Endothelial cell of umbilical vein (primary cell): ENCODE measurements at regions not wholly inside any gene's neighbourhood (a gene's known extent, or its start where the extent isn't known, plus 50 kb on each side); places are given as distances from the start of the nearest gene placed in this dataset.

Source experiments
- BruUV-seq: library from RNA; stranded (reverse); fragments of 400-500 nt; replicated peaks from 2 replicates; lab custom pipeline; 2021; lab: Mats Ljungman, UMichigan
- CTCF ChIA-PET: fragments of 300-600, 350-600 bp; sonication (Branson Sonifier 250); formaldehyde crosslinking; loops from one replicate; lab custom pipeline; 2021; ENCODE audit warnings: antibody characterized with exemption, inconsistent platforms; lab: Charles Lee
- POLR2A ChIA-PET: fragments of 300-600, 350-600 bp; sonication (Branson Sonifier 250); formaldehyde crosslinking; loops from one replicate; lab custom pipeline; 2021; ENCODE audit warnings: antibody characterized with exemption, inconsistent platforms; lab: Charles Lee
- DNase-seq: peaks from one replicate; pipeline ENCODE4 v3.0.0-alpha.2; 2011; ENCODE audit warnings: low read depth, low spot score
- FAIRE-seq: peaks from 2 replicates; lab custom pipeline; 2011; peaks lifted over from hg19 to GRCh38; lab: Jason Lieb, UNC
- H2AFZ ChIP-seq: 2 replicates; pipeline ENCODE4 v1.6.0; 2012; ENCODE audit warnings: low read depth, low read length, control low read depth, inconsistent platforms
- H3K27ac ChIP-seq: 2 replicates; pipeline ENCODE4 v1.5.1; 2011; ENCODE audit warnings: low read depth, mild to moderate bottlenecking, control low read depth, low read length, moderate library complexity; ENCODE audit not compliant: insufficient read depth
- H3K27me3 ChIP-seq, 2 experiments: 2 replicates each; pipeline versions ENCODE4 v1.6.0 to v1.6.1; 2011; ENCODE audit warnings: low read length in 2 of 2, mixed read lengths in 1 of 2; ENCODE audit not compliant: control insufficient read depth in 2 of 2, insufficient read depth in 2 of 2
- H3K36me3 ChIP-seq, 2 experiments: 2 replicates in 1 of 2; 3 replicates in 1 of 2; pipeline ENCODE4 v1.5.1; 2011; ENCODE audit warnings: low read length in 2 of 2, mild to moderate bottlenecking in 1 of 2, moderate library complexity in 1 of 2; ENCODE audit not compliant: control insufficient read depth in 2 of 2, insufficient read depth in 2 of 2; ENCODE audit errors: extremely low read depth in 1 of 2
- H3K4me1 ChIP-seq: 3 replicates; pipeline ENCODE4 v1.5.1; 2011; ENCODE audit warnings: mild to moderate bottlenecking, low read length; ENCODE audit not compliant: control insufficient read depth, insufficient read depth; ENCODE audit errors: extremely low read depth
- H3K4me2 ChIP-seq: 2 replicates; pipeline ENCODE4 v1.6.1; 2011; ENCODE audit warnings: low read length, control low read depth, mixed read lengths; ENCODE audit not compliant: insufficient read depth
- H3K4me3 ChIP-seq, 3 experiments: fragments of 200-600 bp in 1 of 3; sonication (generic), shearing (Covaris generic) in 1 of 3; replicated peaks in 1 of 3; 2 replicates each; pipeline ENCODE4 v1.5.1; 2011 to 2016; ENCODE audit warnings: control low read depth in 3 of 3, low read length in 3 of 3, mild to moderate bottlenecking in 2 of 3, inconsistent platforms in 1 of 3, low read depth in 1 of 3, moderate library complexity in 1 of 3; ENCODE audit not compliant: insufficient read depth in 1 of 3
- H3K79me2 ChIP-seq: 2 replicates; pipeline ENCODE4 v1.6.0; 2012; ENCODE audit warnings: low read length, inconsistent platforms; ENCODE audit not compliant: control insufficient read depth, insufficient read depth
- H3K9ac ChIP-seq: replicated peaks from 2 replicates; pipeline ENCODE3; 2011; ENCODE audit warnings: low read length, control low read depth; ENCODE audit not compliant: insufficient read depth; ENCODE audit errors: extremely low read depth
- H3K9me1 ChIP-seq: replicated peaks from 3 replicates; pipeline ENCODE4 v1.6.0; 2011; ENCODE audit warnings: mild to moderate bottlenecking, low read length; ENCODE audit not compliant: control insufficient read depth, insufficient read depth; ENCODE audit errors: extremely low read depth
- H3K9me3 ChIP-seq: replicated peaks from 2 replicates; pipeline ENCODE4 v1.5.1; 2012; ENCODE audit warnings: low read length, inconsistent platforms; ENCODE audit not compliant: control insufficient read depth, insufficient read depth
- H4K20me1 ChIP-seq: replicated peaks from 2 replicates; pipeline ENCODE3; 2011; ENCODE audit warnings: mild to moderate bottlenecking, low read length; ENCODE audit not compliant: control insufficient read depth, insufficient read depth; ENCODE audit errors: extremely low read depth
- CTCF ChIP-seq, 2 donors: IDR thresholded peaks; 1 replicate in 1 of 2; 2 replicates in 1 of 2; pipeline ENCODE4 v1.5.1; 2011; ENCODE audit warnings: low read length in 2 of 2, mild to moderate bottlenecking in 2 of 2, moderate library complexity in 2 of 2, control low read depth in 1 of 2, inconsistent platforms in 1 of 2, low read depth in 1 of 2; ENCODE audit not compliant: insufficient read depth in 1 of 2; ENCODE audit errors: extremely low read depth in 1 of 2
- EZH2 ChIP-seq: IDR thresholded peaks from 2 replicates; pipeline ENCODE4 v1.6.1; 2012; ENCODE audit warnings: borderline replicate concordance, low read depth, mild to moderate bottlenecking, moderate library complexity, low read length, inconsistent platforms; ENCODE audit not compliant: severe bottlenecking
- FOS ChIP-seq: IDR thresholded peaks from 2 replicates; pipeline ENCODE4 v1.6.1; 2011; ENCODE audit warnings: mild to moderate bottlenecking, low read length, moderate library complexity, borderline replicate concordance; ENCODE audit not compliant: insufficient read depth
- GATA2 ChIP-seq: IDR thresholded peaks from 2 replicates; pipeline ENCODE4 v1.7.0; 2011; ENCODE audit warnings: low read depth, mild to moderate bottlenecking, moderate library complexity, mixed read lengths, low read length; ENCODE audit not compliant: insufficient read length, insufficient read depth
- JUN ChIP-seq: IDR thresholded peaks from 2 replicates; pipeline ENCODE4 v1.6.1; 2011; ENCODE audit warnings: borderline replicate concordance, low read depth; ENCODE audit not compliant: insufficient read length, insufficient read depth
- MAX ChIP-seq: IDR thresholded peaks from 2 replicates; pipeline ENCODE4 v1.6.1; 2011; ENCODE audit not compliant: insufficient read depth, insufficient read length
- MYC ChIP-seq: IDR thresholded peaks from one replicate; pipeline ENCODE4 v1.6.1; 2011; ENCODE audit warnings: mild to moderate bottlenecking, low read depth, low read length
- POLR2A ChIP-seq: IDR thresholded peaks from 2 replicates; pipeline ENCODE4 v1.6.1; 2012; ENCODE audit warnings: low read depth, mild to moderate bottlenecking, control low read depth, low read length
- POLR2AphosphoS5 ChIP-seq: IDR thresholded peaks from 2 replicates; pipeline ENCODE4 v1.6.1; 2012; ENCODE audit warnings: low read depth, mild to moderate bottlenecking, control low read depth, low read length, moderate library complexity; ENCODE audit not compliant: insufficient read depth
- dilution Hi-C: fragments of 300-500 bp; cut with MboI; formaldehyde crosslinking; loops from one replicate; pipeline ENCODE4 v1.15.0; 2019; ENCODE audit warnings: low sequenced_read_pairs; ENCODE audit not compliant: extremely low pct_ligation_motif_present
- intact Hi-C: fragments of 100-400 bp; cut with micrococcal nuclease; formaldehyde crosslinking; loops from one replicate; pipeline ENCODE4 v1.10.0; 2022

DNA sequence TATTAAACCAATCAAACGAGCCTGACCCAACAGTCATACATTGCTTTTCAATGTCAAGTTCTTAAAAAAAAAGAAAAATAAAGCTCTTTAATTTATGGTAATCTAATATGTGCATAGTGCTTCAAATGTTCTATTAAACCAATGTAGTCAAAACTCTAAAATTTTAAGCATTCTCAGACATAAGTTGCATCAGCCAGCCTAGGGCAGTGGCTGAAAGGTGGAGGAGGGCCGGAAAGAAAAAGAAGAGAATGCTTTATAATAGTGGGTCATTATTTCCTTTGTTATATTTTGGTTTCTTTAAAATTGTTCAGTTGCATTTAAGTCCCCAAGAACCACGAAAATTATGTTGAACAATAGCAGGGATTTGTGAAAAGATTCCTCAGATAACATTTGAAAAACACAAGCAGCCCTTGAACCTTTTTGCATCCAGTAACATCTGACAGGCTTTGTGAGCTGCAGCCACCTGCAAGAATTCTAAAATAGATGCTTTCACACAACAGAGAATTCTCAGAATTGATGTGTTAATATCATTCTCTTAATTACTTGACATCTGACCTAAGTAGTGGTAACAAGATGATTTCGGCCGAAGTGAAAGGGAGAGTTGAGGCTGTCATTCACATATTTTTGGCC is 252.1 kb downstream of the CDCA7 start:
- no TSS peak for BruUV-seq
- no peaks in the 10 kb centered on the region for H3K9me1 ChIP-seq
- H3K9me3 ChIP-seq, result no peaks in the 10 kb centered on the region
- no peak overlapping the region for H3K4me3 ChIP-seq
- H3K27me3 ChIP-seq, result peaks cover 2 to 9% of the 10 kb centered on the region in 2 experiments
- H3K36me3 ChIP-seq, result no peaks in the 10 kb centered on the region
- ChIA-PET CTCF (no interaction called here), POLR2A (no interaction called here)
- H4K20me1 ChIP-seq, result no peaks in the 10 kb centered on the region
- no peaks in the 10 kb centered on the region for H3K4me1 ChIP-seq
- FAIRE-seq (no peak), DNase-seq (no peak)
- no peak overlapping the region for H3K9ac ChIP-seq
- no peaks in the 10 kb centered on the region for H3K79me2 ChIP-seq
- TF ChIP-seq JUN, result no peak
- dilution Hi-C loops (no loop called here), intact Hi-C loops (no loop called here)
- no peak overlapping the region for H2AFZ ChIP-seq
- no peak overlapping the region for H3K4me2 ChIP-seq
- no peak overlapping the region for H3K27ac ChIP-seq

- H3K4me1 ChIP-seq, result no peaks in the 10 kb centered on the region
- no peak for DNase-seq
- TF ChIP-seq GATA2 (no peak), POLR2AphosphoS5 (no peak), MYC (no peak), EZH2 (no peak), FOS (no peak), POLR2A (no peak), JUN (no peak), CTCF (IDR thresholded peaks at IDR 0.05; ENCODE audit: extremely low read depth in 1 of 2, insufficient read depth in 1 of 2, low read depth in 1 of 2, low read length in 2 of 2) (no peak), MAX (no peak)
- H3K4me3 ChIP-seq, result no peak overlapping the region
- no TSS peak for BruUV-seq
- dilution Hi-C loops, result no loop called here
- no peak overlapping the region for H3K27ac ChIP-seq
- ChIA-PET POLR2A (no interaction called here), CTCF (no interaction called here)
- no peaks in the 10 kb centered on the region for H4K20me1 ChIP-seq
- H3K79me2 ChIP-seq, result no peaks in the 10 kb centered on the region
- no peaks in the 10 kb centered on the region for H3K9me1 ChIP-seq
- no peak overlapping the region for H3K4me2 ChIP-seq
- peaks cover 2 to 9% of the 10 kb centered on the region in 2 experiments for H3K27me3 ChIP-seq
- FAIRE-seq, result no peak
- no peaks in the 10 kb centered on the region for H3K9me3 ChIP-seq
- H3K36me3 ChIP-seq, result no peaks in the 10 kb centered on the region
- intact Hi-C loops, result no loop called here
- H3K9ac ChIP-seq, result no peak overlapping the region
- no peak overlapping the region for H2AFZ ChIP-seq
Measured at GRCh38 chr2:173607606-173608311, 253.1 kb downstream of the CDCA7 start.
